HUES6 (cell line): ENCODE measurements at regions not wholly inside any gene's neighbourhood (a gene's known extent, or its start where the extent isn't known, plus 50 kb on each side); places are given as distances from the start of the nearest gene placed in this dataset.
"Not testable (repeated sequence)": the region's sequence is repeated elsewhere in the genome, so short reads cannot be mapped to it uniquely, and the experiment has no call there.

Experiments
- H3K27ac ChIP-seq: 2 replicates; pipeline ENCODE4 v1.7.0; 2013; ENCODE audit warnings: low read depth, mild to moderate bottlenecking, low read length, inconsistent platforms
- H3K27me3 ChIP-seq: 2 replicates; pipeline ENCODE4 v1.6.1; 2013; ENCODE audit warnings: low read length; ENCODE audit not compliant: control insufficient read depth, insufficient read depth
- H3K36me3 ChIP-seq: 2 replicates; pipeline ENCODE4 v1.6.1; 2013; ENCODE audit warnings: low read length; ENCODE audit not compliant: control insufficient read depth, insufficient read depth
- H3K4me1 ChIP-seq: 2 replicates; pipeline ENCODE4 v1.6.1; 2013; ENCODE audit warnings: low read length; ENCODE audit not compliant: control insufficient read depth, insufficient read depth
- H3K4me3 ChIP-seq: 2 replicates; pipeline ENCODE4 v1.5.1; 2013; ENCODE audit warnings: low read depth, low read length
- H3K9ac ChIP-seq: one replicate; pipeline ENCODE4 v1.6.1; 2013; ENCODE audit warnings: mild to moderate bottlenecking, low read length
- H3K9me3 ChIP-seq: 2 replicates; pipeline ENCODE4 v1.6.1; 2013; ENCODE audit warnings: low read depth, low read length; ENCODE audit not compliant: control insufficient read depth, insufficient read depth

- peaks cover 79% of the 10 kb centered on the region for H3K9me3 ChIP-seq
- not testable (repeated sequence) for H3K4me3 ChIP-seq, H3K4me1 ChIP-seq, H3K9ac ChIP-seq, H3K36me3 ChIP-seq, H3K27me3 ChIP-seq, H3K27ac ChIP-seq
These were observed 133.5 kb upstream of the TPTE start for GRCh38 chr21:10387692-10388450.

GRCh38 chr21:10388625-10389024, 132.8 kb upstream of the TPTE start:
- H3K27ac ChIP-seq: not testable (repeated sequence)

GRCh38 chr21:10392301-10392700, 129.1 kb upstream of the TPTE start:
- peaks cover 62% of the 10 kb centered on the region for H3K9me3 ChIP-seq
- not testable (repeated sequence) for H3K36me3 ChIP-seq, H3K27ac ChIP-seq, H3K27me3 ChIP-seq, H3K4me3 ChIP-seq, H3K9ac ChIP-seq, H3K4me1 ChIP-seq

More at GRCh38 chr21:10388625-10389024, 132.8 kb upstream of the TPTE start:
- H3K4me3 ChIP-seq, H3K36me3 ChIP-seq, H3K9ac ChIP-seq, H3K4me1 ChIP-seq, H3K27me3 ChIP-seq: not testable (repeated sequence)
- H3K9me3 ChIP-seq: peaks cover 77% of the 10 kb centered on the region

GRCh38 chr21:10395963-10396362, 125.4 kb upstream of the TPTE start:
- not testable (repeated sequence) for H3K27ac ChIP-seq, H3K36me3 ChIP-seq, H3K4me1 ChIP-seq, H3K4me3 ChIP-seq, H3K27me3 ChIP-seq, H3K9ac ChIP-seq
- peaks cover 50% of the 10 kb centered on the region for H3K9me3 ChIP-seq

- H3K27me3 ChIP-seq, H3K36me3 ChIP-seq, H3K9ac ChIP-seq, H3K4me3 ChIP-seq, H3K4me1 ChIP-seq, H3K27ac ChIP-seq: not testable (repeated sequence)
- peaks cover 56% of the 10 kb centered on the region for H3K9me3 ChIP-seq
These were observed 123.9 kb upstream of the TPTE start for GRCh38 chr21:10397495-10397915.

- peaks cover 64% of the 10 kb centered on the region for H3K9me3 ChIP-seq
- not testable (repeated sequence) for H3K27ac ChIP-seq, H3K36me3 ChIP-seq, H3K4me1 ChIP-seq, H3K9ac ChIP-seq, H3K4me3 ChIP-seq, H3K27me3 ChIP-seq
These were observed 122.5 kb upstream of the TPTE start for GRCh38 chr21:10398692-10399489.

GRCh38 chr21:10400622-10401361, 120.6 kb upstream of the TPTE start:
- peaks cover 68% of the 10 kb centered on the region for H3K9me3 ChIP-seq

GRCh38 chr21:10402461-10402860, 118.9 kb upstream of the TPTE start:
- not testable (repeated sequence) for H3K36me3 ChIP-seq, H3K4me3 ChIP-seq, H3K27me3 ChIP-seq, H3K9ac ChIP-seq, H3K27ac ChIP-seq, H3K4me1 ChIP-seq
- H3K9me3 ChIP-seq: peaks cover 64% of the 10 kb centered on the region

More at GRCh38 chr21:10400622-10401361, 120.6 kb upstream of the TPTE start:
- H3K27ac ChIP-seq, H3K9ac ChIP-seq, H3K4me1 ChIP-seq, H3K4me3 ChIP-seq, H3K36me3 ChIP-seq, H3K27me3 ChIP-seq: not testable (repeated sequence)

GRCh38 chr21:10405331-10405730, 116.1 kb upstream of the TPTE start:
- H3K4me1 ChIP-seq, H3K36me3 ChIP-seq, H3K4me3 ChIP-seq, H3K27me3 ChIP-seq, H3K27ac ChIP-seq, H3K9ac ChIP-seq: not testable (repeated sequence)
- peaks cover 63% of the 10 kb centered on the region for H3K9me3 ChIP-seq

- H3K27me3 ChIP-seq, H3K4me1 ChIP-seq, H3K9ac ChIP-seq, H3K27ac ChIP-seq, H3K36me3 ChIP-seq, H3K4me3 ChIP-seq: not testable (repeated sequence)
- H3K9me3 ChIP-seq: peaks cover 56% of the 10 kb centered on the region
These were observed 111.6 kb upstream of the TPTE start for GRCh38 chr21:10409786-10410185.

- H3K9me3 ChIP-seq: peaks cover 58% of the 10 kb centered on the region
- not testable (repeated sequence) for H3K27me3 ChIP-seq, H3K4me3 ChIP-seq, H3K36me3 ChIP-seq, H3K27ac ChIP-seq, H3K9ac ChIP-seq, H3K4me1 ChIP-seq
These were observed 110.9 kb upstream of the TPTE start for GRCh38 chr21:10410354-10410929.
